GM23338 (cell line): ENCODE measurements at regions not wholly inside any gene's neighbourhood (a gene's known extent, or its start where the extent isn't known, plus 50 kb on each side); places are given as distances from the start of the nearest gene placed in this dataset.

Experiments
- ATAC-seq: fragments of 200-7000 bp; cut with Tn5 transposase; 3 replicates; pipeline ENCODE4 v1.9.1; 2020
- DNase-seq: peaks from one replicate; pipeline ENCODE4 v3.0.0-alpha.2; 2015; ENCODE audit warnings: low spot score
- H2AFZ ChIP-seq: fragments of 200-600 bp; sonication (generic); 2 replicates; pipeline ENCODE4 v1.8.0; 2016; ENCODE audit warnings: antibody characterized with exemption, mild to moderate bottlenecking, moderate library complexity
- H3F3A ChIP-seq: fragments of 200-600 bp; sonication (generic); replicated peaks from 2 replicates; pipeline ENCODE4 v1.8.0; 2017; ENCODE audit warnings: antibody characterized with exemption, mixed run types, low read depth
- H3K27ac ChIP-seq: fragments of 200-600 bp; sonication (generic); 2 replicates; pipeline ENCODE4 v1.6.1; 2016; ENCODE audit warnings: low read depth
- H3K27me3 ChIP-seq: fragments of 200-600 bp; sonication (generic); 2 replicates; pipeline ENCODE4 v1.8.0; 2016; ENCODE audit warnings: mild to moderate bottlenecking, mixed run types, moderate library complexity; ENCODE audit not compliant: insufficient read depth
- H3K36me3 ChIP-seq: fragments of 200-600 bp; sonication (generic); 2 replicates; pipeline ENCODE4 v1.8.0; 2016; ENCODE audit warnings: mild to moderate bottlenecking; ENCODE audit not compliant: insufficient read depth
- H3K4me1 ChIP-seq: fragments of 200-600 bp; sonication (generic); 2 replicates; pipeline ENCODE4 v1.8.0; 2016; ENCODE audit warnings: mild to moderate bottlenecking, moderate library complexity; ENCODE audit not compliant: insufficient read depth
- H3K4me2 ChIP-seq: fragments of 200-600 bp; sonication (generic); 2 replicates; pipeline ENCODE4 v1.7.1; 2017; ENCODE audit warnings: mixed run types
- H3K4me3 ChIP-seq: fragments of 200-600 bp; sonication (generic); 2 replicates; pipeline ENCODE4 v1.6.1; 2016; ENCODE audit warnings: mixed run types
- H3K79me2 ChIP-seq: fragments of 200-600 bp; sonication (generic); replicated peaks from 2 replicates; pipeline ENCODE4 v1.8.0; 2017; ENCODE audit warnings: mild to moderate bottlenecking; ENCODE audit not compliant: insufficient read depth
- H3K9me2 ChIP-seq: fragments of 200-600 bp; sonication (generic); 2 replicates; pipeline ENCODE4 v1.8.0; 2017; ENCODE audit not compliant: insufficient read depth
- H4K20me1 ChIP-seq: fragments of 200-600 bp; sonication (generic); replicated peaks from 2 replicates; pipeline ENCODE4 v1.8.0; 2017; ENCODE audit warnings: mild to moderate bottlenecking; ENCODE audit not compliant: insufficient read depth
- H3K27ac Mint-ChIP-seq: 2 replicates; pipeline ENCODE4 v1.8.0; 2020; ENCODE audit warnings: inconsistent platforms, mild to moderate bottlenecking, moderate library complexity, mixed read lengths
- H3K27me3 Mint-ChIP-seq: 3 replicates; pipeline ENCODE4 v1.8.0; 2022; ENCODE audit warnings: low read depth, mild to moderate bottlenecking, moderate library complexity, mixed read lengths, inconsistent platforms; ENCODE audit not compliant: insufficient read depth, poor library complexity
- H3K36me3 Mint-ChIP-seq: 3 replicates; pipeline ENCODE4 v1.8.0; 2021; ENCODE audit warnings: low read depth, mild to moderate bottlenecking, inconsistent platforms, moderate library complexity, mixed read lengths
- H3K4me1 Mint-ChIP-seq: 3 replicates; pipeline ENCODE4 v1.8.0; 2020; ENCODE audit warnings: mild to moderate bottlenecking, inconsistent platforms, mixed read lengths
- H3K4me3 Mint-ChIP-seq: 3 replicates; pipeline ENCODE4 v1.8.0; 2021; ENCODE audit warnings: moderate library complexity, mild to moderate bottlenecking, inconsistent platforms, mixed read lengths
- H3K9me3 Mint-ChIP-seq: 3 replicates; pipeline ENCODE4 v1.8.0; 2020; ENCODE audit warnings: moderate library complexity, mild to moderate bottlenecking, inconsistent platforms, mixed read lengths
- CREB1 ChIP-seq: fragments of 250-450 bp; sonication (Bioruptor Pico); IDR thresholded peaks from 2 replicates; pipeline ENCODE4 v1.5.0; 2020; ENCODE audit warnings: low read depth, mild to moderate bottlenecking, moderate library complexity
- NANOG ChIP-seq: IDR thresholded peaks from 2 replicates; pipeline ENCODE4 v1.6.1; 2016; ENCODE audit warnings: antibody characterized with exemption, borderline replicate concordance
- POLR2AphosphoS5 ChIP-seq: IDR thresholded peaks from 2 replicates; pipeline ENCODE4 v1.6.1; 2016; ENCODE audit warnings: antibody characterized with exemption, low read depth
- ZNF114 ChIP-seq: fragments of 250-450 bp; sonication (Bioruptor Pico); IDR thresholded peaks from 2 replicates; pipeline ENCODE4 v1.5.0; 2020; ENCODE audit warnings: mild to moderate bottlenecking, moderate library complexity
- TF ChIP-seq, protein P1 (sequence below): IDR thresholded peaks from one replicate; pipeline ENCODE4 v1.6.1; 2018; ENCODE audit warnings: antibody characterized with exemption; ENCODE audit not compliant: unreplicated experiment
- TF ChIP-seq, protein P2 (sequence below), 2 experiments: fragments of 200-600 bp in 1 of 2; sonication (generic) in 1 of 2; conservative IDR thresholded peaks; 2 replicates each; pipeline versions ENCODE4 v1.5.1 to v1.6.1; 2016 to 2017; ENCODE audit warnings: antibody characterized with exemption in 2 of 2, low read depth in 2 of 2, mild to moderate bottlenecking in 2 of 2, moderate library complexity in 1 of 2
- TF ChIP-seq, protein P3 (sequence below): IDR thresholded peaks from 2 replicates; pipeline ENCODE4 v1.6.1; 2016; ENCODE audit warnings: antibody characterized with exemption

DNA sequence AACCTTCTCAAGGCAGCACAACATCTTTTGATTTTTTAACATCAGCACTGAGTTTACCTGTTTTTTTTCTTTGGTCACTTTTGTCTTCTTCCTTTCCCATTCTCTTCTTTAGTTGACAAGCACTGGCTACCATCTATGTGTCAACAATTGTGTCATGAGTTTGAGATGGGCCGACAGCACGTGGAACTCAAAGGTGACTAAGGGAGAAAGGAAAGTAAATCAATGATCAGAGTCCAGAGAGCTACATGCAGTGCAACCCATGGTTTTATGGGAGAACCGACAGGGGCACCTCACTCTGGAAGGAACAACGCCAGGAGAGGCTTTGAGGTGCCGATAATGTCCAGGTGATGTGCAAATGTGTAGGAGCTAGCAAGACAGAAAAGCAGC, 755.5 kb downstream of the RNF144A start:
- Histone ChIP-seq H4K20me1 (no peaks in the 10 kb centered on the region), H3K27ac (no peak overlapping the region), H3F3A (no peaks in the 10 kb centered on the region), H3K36me3 (peaks cover 3% of the 10 kb centered on the region; the same call in 1 of the 2 replicates), H3K79me2 (no peaks in the 10 kb centered on the region), H3K4me2 (no peak overlapping the region), H3K27me3 (no peaks in the 10 kb centered on the region), H3K4me1 (no peaks in the 10 kb centered on the region), H3K4me3 (no peak overlapping the region), H2AFZ (no peak overlapping the region), H3K9me2 (peaks cover 38% of the 10 kb centered on the region)
- Mint-ChIP-seq H3K36me3 (peaks cover 21% of the 10 kb centered on the region), H3K27ac (no peak overlapping the region), H3K4me3 (no peak overlapping the region), H3K27me3 (peaks cover 5% of the 10 kb centered on the region), H3K4me1 (peaks cover 16% of the 10 kb centered on the region), H3K9me3 (peaks cover 14% of the 10 kb centered on the region)
- ATAC-seq (no peak), DNase-seq (no peak)
- TF ChIP-seq NANOG: no peak
- TF ChIP-seq CREB1: no peak
- TF ChIP-seq, protein P1, sequence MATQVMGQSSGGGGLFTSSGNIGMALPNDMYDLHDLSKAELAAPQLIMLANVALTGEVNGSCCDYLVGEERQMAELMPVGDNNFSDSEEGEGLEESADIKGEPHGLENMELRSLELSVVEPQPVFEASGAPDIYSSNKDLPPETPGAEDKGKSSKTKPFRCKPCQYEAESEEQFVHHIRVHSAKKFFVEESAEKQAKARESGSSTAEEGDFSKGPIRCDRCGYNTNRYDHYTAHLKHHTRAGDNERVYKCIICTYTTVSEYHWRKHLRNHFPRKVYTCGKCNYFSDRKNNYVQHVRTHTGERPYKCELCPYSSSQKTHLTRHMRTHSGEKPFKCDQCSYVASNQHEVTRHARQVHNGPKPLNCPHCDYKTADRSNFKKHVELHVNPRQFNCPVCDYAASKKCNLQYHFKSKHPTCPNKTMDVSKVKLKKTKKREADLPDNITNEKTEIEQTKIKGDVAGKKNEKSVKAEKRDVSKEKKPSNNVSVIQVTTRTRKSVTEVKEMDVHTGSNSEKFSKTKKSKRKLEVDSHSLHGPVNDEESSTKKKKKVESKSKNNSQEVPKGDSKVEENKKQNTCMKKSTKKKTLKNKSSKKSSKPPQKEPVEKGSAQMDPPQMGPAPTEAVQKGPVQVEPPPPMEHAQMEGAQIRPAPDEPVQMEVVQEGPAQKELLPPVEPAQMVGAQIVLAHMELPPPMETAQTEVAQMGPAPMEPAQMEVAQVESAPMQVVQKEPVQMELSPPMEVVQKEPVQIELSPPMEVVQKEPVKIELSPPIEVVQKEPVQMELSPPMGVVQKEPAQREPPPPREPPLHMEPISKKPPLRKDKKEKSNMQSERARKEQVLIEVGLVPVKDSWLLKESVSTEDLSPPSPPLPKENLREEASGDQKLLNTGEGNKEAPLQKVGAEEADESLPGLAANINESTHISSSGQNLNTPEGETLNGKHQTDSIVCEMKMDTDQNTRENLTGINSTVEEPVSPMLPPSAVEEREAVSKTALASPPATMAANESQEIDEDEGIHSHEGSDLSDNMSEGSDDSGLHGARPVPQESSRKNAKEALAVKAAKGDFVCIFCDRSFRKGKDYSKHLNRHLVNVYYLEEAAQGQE: no peak
- TF ChIP-seq POLR2AphosphoS5: no peak
- TF ChIP-seq, protein P2, sequence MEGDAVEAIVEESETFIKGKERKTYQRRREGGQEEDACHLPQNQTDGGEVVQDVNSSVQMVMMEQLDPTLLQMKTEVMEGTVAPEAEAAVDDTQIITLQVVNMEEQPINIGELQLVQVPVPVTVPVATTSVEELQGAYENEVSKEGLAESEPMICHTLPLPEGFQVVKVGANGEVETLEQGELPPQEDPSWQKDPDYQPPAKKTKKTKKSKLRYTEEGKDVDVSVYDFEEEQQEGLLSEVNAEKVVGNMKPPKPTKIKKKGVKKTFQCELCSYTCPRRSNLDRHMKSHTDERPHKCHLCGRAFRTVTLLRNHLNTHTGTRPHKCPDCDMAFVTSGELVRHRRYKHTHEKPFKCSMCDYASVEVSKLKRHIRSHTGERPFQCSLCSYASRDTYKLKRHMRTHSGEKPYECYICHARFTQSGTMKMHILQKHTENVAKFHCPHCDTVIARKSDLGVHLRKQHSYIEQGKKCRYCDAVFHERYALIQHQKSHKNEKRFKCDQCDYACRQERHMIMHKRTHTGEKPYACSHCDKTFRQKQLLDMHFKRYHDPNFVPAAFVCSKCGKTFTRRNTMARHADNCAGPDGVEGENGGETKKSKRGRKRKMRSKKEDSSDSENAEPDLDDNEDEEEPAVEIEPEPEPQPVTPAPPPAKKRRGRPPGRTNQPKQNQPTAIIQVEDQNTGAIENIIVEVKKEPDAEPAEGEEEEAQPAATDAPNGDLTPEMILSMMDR (conservative IDR thresholded peaks at IDR 0.05; ENCODE audit: low read depth in 2 of 2): no peak

DNA sequence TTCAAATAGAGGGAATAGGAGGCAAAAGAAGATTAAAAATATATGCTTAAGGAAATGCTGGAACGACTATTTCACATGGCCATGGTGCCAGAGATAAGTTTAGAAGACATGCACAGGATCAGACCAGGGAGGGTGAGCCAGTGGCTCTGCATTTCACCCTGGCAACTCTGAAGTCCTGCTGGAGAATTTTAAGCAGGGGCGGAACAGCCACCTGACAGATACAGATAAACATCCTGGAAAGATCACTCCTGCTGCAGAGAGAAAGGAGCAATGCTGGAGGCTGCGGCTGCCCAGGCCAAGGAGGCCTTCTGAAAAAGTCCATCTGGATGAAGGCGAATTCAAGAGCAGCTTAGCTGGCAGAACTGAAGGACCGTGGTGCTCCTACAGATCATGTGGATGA, 755.9 kb downstream of the RNF144A start:
- Mint-ChIP-seq H3K4me3 (no peak overlapping the region), H3K27me3 (peaks cover 5% of the 10 kb centered on the region), H3K27ac (no peak overlapping the region), H3K36me3 (peaks cover 21% of the 10 kb centered on the region), H3K9me3 (peaks cover 14% of the 10 kb centered on the region), H3K4me1 (peaks cover 16% of the 10 kb centered on the region)
- Histone ChIP-seq H2AFZ (no peak overlapping the region), H3K4me3 (no peak overlapping the region), H3K9me2 (peaks cover 38% of the 10 kb centered on the region), H3K36me3 (peaks cover 3% of the 10 kb centered on the region; the same call in 1 of the 2 replicates), H3K4me2 (no peak overlapping the region), H3K79me2 (no peaks in the 10 kb centered on the region), H3F3A (no peaks in the 10 kb centered on the region), H3K27me3 (no peaks in the 10 kb centered on the region), H3K27ac (no peak overlapping the region), H3K4me1 (no peaks in the 10 kb centered on the region), H4K20me1 (no peaks in the 10 kb centered on the region)
- DNase-seq: no peak
- ATAC-seq: no peak
- TF ChIP-seq ZNF114 (CRISPR knock-in tag) (no peak), CREB1 (no peak)
- TF ChIP-seq, protein P3, sequence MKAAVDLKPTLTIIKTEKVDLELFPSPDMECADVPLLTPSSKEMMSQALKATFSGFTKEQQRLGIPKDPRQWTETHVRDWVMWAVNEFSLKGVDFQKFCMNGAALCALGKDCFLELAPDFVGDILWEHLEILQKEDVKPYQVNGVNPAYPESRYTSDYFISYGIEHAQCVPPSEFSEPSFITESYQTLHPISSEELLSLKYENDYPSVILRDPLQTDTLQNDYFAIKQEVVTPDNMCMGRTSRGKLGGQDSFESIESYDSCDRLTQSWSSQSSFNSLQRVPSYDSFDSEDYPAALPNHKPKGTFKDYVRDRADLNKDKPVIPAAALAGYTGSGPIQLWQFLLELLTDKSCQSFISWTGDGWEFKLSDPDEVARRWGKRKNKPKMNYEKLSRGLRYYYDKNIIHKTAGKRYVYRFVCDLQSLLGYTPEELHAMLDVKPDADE: no peak
- TF ChIP-seq, protein P1: no peak
